COLO668 (cell line): ENCODE measurements at regions not wholly inside any gene's neighbourhood (a gene's known extent, or its start where the extent isn't known, plus 50 kb on each side); places are given as distances from the start of the nearest gene placed in this dataset.

Source experiments
- DNase-seq: peaks from one replicate; lab custom pipeline; 2025; ENCODE audit not compliant: unreplicated experiment; lab: John Stamatoyannopoulos, UW

- no peak for DNase-seq
Observed at GRCh38 chr6:97790926-97791590, 508.0 kb upstream of the MMS22L start.

GRCh38 chr6:97805596-97805995, 522.6 kb upstream of the MMS22L start:
- no peak for DNase-seq

GRCh38 chr6:97812940-97813339, 529.9 kb upstream of the MMS22L start:
- no peak for DNase-seq

GRCh38 chr6:97813889-97814567, 531.0 kb upstream of the MMS22L start:
- DNase-seq: no peak

GRCh38 chr6:97815301-97815812, 532.3 kb upstream of the MMS22L start:
- no peak for DNase-seq

- no peak for DNase-seq
Observed at GRCh38 chr6:97816526-97816925, 533.5 kb upstream of the MMS22L start.

- DNase-seq: no peak
Observed at GRCh38 chr6:97819710-97820109, 536.7 kb upstream of the MMS22L start.

GRCh38 chr6:97820400-97820799, 537.4 kb upstream of the MMS22L start:
- no peak for DNase-seq

- no peak for DNase-seq
Observed at GRCh38 chr6:97822632-97823031, 539.6 kb upstream of the MMS22L start.

GRCh38 chr6:97841763-97842162, 558.7 kb upstream of the MMS22L start:
- DNase-seq: no peak

GRCh38 chr6:97842521-97842920, 559.5 kb upstream of the MMS22L start:
- no peak for DNase-seq

GRCh38 chr6:97849390-97849789, 566.4 kb upstream of the MMS22L start:
- no peak for DNase-seq

- DNase-seq: no peak
Observed at GRCh38 chr6:97850458-97851212, 567.6 kb upstream of the MMS22L start.

GRCh38 chr6:97863697-97864096, 580.7 kb upstream of the MMS22L start:
- no peak for DNase-seq

GRCh38 chr6:97864366-97864765, 581.4 kb upstream of the MMS22L start:
- no peak for DNase-seq

- no peak for DNase-seq
Observed at GRCh38 chr6:97864826-97865225, 581.8 kb upstream of the MMS22L start.

GRCh38 chr6:97865612-97866011, 582.6 kb upstream of the MMS22L start:
- DNase-seq: no peak

- no peak for DNase-seq
Observed at GRCh38 chr6:97866616-97867015, 583.6 kb upstream of the MMS22L start.

- DNase-seq: no peak
Observed at GRCh38 chr6:97867177-97867576, 584.2 kb upstream of the MMS22L start.

- no peak for DNase-seq
Observed at GRCh38 chr6:97870273-97870672, 587.3 kb upstream of the MMS22L start.

- DNase-seq: no peak
Observed at GRCh38 chr6:97876711-97877110, 593.7 kb upstream of the MMS22L start.

- no peak for DNase-seq
Observed at GRCh38 chr6:97882755-97883154, 599.7 kb upstream of the MMS22L start.
